ENCODE measurements at regions not wholly inside any gene's neighbourhood (a gene's known extent, or its start where the extent isn't known, plus 50 kb on each side); places are given as distances from the start of the nearest gene placed in this dataset.

DNA sequence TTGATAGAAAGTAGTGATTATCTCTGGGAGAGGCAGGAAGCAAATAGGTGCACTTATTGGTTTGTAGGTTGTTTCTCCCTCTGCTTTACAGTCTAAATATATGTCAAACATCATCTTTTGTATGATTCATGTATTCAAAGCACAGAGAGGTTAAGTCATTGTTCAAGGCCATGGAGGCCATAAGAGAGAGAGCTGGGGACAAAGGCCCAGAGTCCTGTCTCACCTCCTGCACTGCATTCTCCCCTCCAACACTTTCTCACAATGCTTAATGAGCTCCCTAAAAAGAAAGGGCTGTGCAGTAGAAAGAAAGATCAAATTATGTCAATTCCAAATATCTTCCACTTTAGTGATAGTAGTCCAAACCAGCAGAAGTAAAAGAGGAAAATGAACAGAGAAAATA, 180.4 kb upstream of the DIO3 start:
- TF ChIP-seq, protein P1, sequence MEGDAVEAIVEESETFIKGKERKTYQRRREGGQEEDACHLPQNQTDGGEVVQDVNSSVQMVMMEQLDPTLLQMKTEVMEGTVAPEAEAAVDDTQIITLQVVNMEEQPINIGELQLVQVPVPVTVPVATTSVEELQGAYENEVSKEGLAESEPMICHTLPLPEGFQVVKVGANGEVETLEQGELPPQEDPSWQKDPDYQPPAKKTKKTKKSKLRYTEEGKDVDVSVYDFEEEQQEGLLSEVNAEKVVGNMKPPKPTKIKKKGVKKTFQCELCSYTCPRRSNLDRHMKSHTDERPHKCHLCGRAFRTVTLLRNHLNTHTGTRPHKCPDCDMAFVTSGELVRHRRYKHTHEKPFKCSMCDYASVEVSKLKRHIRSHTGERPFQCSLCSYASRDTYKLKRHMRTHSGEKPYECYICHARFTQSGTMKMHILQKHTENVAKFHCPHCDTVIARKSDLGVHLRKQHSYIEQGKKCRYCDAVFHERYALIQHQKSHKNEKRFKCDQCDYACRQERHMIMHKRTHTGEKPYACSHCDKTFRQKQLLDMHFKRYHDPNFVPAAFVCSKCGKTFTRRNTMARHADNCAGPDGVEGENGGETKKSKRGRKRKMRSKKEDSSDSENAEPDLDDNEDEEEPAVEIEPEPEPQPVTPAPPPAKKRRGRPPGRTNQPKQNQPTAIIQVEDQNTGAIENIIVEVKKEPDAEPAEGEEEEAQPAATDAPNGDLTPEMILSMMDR (IDR thresholded peaks at IDR 0.05), result no peak
- TF ChIP-seq POLR2A (IDR thresholded peaks at IDR 0.05), result no peak
